DMS153 (cell line): ENCODE measurements at regions not wholly inside any gene's neighbourhood (a gene's known extent, or its start where the extent isn't known, plus 50 kb on each side); places are given as distances from the start of the nearest gene placed in this dataset.
"Not testable (repeated sequence)": the region's sequence is repeated elsewhere in the genome, so short reads cannot be mapped to it uniquely, and the experiment has no call there.

Experiments
- DNase-seq: peaks from one replicate; lab custom pipeline; 2025; lab: John Stamatoyannopoulos, UW

GRCh38 chr3:112765531-112765930, 81.1 kb downstream of the CD200R1L start:
- no peak for DNase-seq

GRCh38 chr3:112763258-112763657, 83.4 kb downstream of the CD200R1L start:
- no peak for DNase-seq

- no peak for DNase-seq
Observed at GRCh38 chr3:112761062-112761638, 85.5 kb downstream of the CD200R1L start.

DNA sequence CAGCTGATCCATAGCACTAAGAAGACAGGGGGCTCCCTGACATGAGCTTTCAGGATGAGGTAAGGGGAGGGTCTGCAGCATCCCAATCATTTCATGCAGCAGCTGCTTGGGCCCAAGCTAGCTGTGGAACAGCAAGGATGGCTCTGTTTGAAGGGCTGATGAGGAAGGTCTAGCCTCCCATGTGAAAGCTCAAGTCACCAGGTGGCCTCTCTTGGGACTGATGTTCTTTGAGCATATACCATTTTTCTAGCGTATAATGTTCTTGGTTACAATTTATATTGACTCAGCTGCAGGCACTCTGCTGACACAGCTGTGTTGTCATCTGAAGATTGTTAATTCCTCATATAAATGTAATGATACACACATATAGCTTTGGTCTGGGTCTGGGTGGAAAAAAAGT, 87.0 kb downstream of the CD200R1L start:
- peak; percentile 74 for DNase-seq

GRCh38 chr3:112759210-112759609, 87.5 kb downstream of the CD200R1L start:
- DNase-seq, result no peak

DNA sequence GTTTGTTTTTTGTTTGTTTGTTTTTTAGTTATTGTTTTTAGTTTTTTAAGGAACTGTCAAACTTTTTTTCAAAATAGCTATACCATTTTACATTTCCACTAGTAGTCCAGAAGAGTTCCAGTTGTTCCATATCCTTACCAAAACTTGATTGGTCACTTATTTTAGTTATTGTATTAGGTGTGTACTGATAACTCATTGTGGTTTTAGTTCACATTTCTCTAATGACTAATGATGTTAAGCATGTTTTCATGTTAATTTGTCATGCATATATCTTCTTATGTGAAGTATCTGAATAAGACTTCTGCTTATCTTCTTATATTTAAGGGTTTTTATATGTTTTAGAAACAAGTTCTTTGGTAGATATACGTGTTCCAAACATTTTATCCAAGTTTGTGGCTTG, 89.5 kb downstream of the CD200R1L start:
- DNase-seq, result no peak

DNA sequence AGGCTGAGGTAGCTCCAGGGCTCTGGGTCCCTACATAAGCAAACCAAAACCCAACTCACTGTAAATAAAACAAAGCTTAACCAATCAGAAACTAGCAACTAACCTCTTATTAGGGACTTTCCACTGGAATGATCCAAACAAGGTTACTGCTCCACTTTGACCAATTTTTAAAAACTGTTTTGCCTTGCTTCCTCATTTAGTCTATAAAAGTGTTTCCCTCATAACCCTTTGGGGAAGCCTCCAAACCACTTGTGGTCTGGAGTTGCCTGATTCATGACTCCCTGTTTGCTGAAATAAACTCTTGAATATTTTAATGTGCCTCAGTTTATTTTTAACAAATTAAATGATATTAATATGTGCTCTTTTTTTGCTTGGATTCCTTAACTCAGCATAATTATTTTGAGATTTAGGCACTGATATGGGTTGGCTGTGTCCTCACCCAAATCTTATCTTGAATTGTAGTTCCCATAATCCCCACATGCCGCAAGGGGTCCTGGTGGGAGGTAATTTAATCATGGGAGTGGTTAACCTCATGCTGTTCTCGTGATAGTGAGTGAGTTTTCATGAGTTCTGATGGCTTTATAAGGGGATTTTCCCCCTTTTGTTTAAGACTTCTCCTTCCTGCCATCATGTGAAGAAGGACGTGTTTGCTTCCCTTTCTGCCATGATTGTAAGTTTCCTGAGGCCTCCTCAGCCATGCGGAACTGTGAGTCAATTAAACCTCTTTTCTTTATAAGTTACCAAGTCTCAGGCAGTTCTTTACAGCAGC, 90.6 kb downstream of the CD200R1L start:
- no peak for DNase-seq

GRCh38 chr3:112755046-112755445, 91.6 kb downstream of the CD200R1L start:
- not testable (repeated sequence) for DNase-seq

DNA sequence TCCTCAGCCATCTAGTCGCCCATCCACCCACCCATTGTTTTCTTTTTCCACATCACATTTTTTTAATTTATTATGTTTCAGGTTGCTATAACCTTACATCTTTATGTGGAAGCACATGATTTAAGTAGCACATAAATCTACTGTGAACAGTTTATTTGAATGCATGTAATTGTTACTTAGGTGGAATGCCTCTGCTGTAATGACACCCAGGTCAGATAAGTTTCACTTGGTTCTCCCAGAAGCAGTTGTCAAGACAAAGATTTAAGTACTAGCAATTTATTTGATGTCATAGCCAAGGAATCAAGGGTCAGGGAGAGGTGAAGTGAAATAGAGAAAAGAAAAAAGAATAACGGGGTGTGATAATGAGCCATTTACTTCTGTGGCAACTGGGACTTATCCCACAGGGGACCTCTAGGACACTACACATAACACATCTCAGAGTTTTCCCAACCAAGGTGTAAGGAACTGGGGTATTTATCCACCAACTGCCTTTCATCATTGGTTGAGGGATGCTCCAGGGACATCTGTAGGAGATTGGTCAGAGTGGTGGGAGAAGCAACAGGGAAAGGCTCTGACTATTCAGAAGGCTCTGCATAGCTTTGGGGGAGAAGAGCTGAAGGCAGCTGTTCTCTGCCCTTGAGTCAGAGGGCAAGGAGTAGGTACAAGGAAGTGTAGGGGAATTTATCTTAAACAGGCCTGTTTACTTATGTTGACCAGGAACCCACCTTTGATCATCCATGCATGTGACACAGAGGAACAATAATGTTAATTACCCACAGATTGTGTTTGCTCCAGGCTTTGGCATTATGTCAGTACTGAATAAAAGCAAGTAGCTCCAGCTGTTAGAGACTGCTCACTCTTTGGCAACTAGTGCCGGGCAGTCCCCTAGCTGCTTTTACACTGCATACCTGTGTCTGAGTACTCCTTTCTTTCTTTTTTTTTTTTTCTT, 94.8 kb downstream of the CD200R1L start:
- DNase-seq, result peak; percentile 21

- no peak for DNase-seq
Observed at GRCh38 chr3:112751061-112751460, 95.6 kb downstream of the CD200R1L start.

- no peak for DNase-seq
Observed at GRCh38 chr3:112747624-112748023, 99.0 kb downstream of the CD200R1L start.

- DNase-seq, result no peak
Observed at GRCh38 chr3:112746675-112747280, 99.9 kb downstream of the CD200R1L start.

DNA sequence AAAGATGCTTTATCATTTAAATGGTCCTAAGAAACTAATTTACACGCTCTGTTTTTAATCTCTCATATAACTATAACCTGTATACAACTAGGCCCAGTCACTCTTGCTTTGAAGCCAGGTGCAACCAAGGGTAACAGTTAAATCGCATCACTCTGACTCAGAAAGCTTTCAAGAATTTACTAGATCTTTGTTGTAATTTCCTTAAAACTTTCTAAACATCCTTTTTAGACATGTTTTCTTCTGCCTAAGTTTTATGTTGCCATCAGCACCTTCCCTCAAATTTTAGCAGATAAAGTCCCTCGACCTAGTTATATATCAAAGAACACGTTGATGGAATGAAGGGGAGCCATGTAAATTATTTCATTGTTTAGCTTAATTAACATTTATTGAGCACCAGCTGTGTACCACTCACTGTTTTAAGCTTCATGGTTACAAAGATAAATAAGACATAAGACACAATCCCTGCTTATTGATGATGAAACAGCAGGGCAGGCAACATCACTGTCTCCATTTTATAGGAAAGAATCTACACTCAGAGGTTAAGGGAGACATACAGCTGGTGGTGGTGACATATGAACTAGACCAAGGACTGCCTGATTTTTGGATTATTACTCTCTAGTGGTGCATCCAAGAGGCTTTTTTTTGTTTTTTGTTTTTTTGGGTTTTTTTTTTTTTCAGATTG, 101.0 kb downstream of the CD200R1L start:
- DNase-seq, result no peak

- DNase-seq, result no peak
Observed at GRCh38 chr3:112744825-112745566, 101.7 kb downstream of the CD200R1L start.

DNA sequence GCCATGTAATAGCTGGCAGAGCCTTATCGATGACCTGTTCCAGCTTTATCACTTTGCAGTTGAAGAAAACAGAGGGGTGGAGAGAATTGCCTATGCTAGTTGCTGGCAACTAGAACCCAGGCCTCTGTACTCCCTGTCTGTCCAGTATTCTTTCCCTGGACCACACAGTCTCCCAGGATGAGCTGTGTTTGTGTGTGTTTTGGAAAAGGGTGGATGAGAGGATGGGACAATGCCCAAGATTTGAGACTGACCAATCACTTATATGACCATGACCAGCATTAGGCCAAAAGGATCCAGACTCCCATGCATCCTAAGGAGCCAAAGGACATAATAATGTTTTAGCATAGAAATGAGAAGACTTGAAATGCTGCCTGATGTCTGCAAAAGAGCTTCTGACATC, 102.6 kb downstream of the CD200R1L start:
- no peak for DNase-seq

- no peak for DNase-seq
Observed at GRCh38 chr3:112742934-112743333, 102.0 kb upstream of the CCDC80 start.

DNA sequence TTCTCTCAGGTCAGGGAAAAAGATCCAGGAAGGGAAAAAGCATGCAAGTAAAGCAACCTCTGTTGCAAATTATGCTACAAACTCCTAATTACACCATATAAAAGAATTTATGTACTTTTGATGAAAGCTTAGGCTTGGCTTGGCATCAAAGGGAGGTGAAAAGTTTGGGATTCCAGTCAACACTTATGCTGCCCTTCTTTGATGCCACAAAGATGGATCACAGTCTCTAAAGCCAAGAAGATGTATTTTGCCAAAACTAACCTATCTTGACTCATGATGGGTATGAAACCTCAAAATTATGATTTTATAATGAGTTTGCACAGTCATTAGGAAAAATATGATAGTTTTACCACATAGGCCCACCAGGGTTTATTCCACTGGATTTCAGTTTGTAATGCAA, 101.0 kb upstream of the CCDC80 start:
- no peak for DNase-seq

DNA sequence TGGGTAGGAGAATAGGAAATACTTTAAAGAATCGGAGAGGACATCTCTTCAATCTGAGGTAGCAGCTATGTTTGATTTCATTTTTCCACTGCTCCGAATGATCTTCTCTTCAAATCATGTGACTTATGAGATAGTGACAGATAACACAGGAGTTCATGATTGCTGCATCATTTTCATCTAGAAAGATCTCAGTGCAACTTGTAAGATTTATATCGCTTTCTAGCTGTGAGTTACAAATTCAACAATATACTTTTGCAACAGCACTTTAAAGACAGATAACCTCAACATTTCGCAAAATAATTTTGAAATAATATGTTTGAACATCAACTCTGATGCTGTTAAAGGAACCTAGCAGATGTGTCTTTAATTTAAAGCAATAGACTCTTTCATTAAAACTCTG, 99.9 kb upstream of the CCDC80 start:
- DNase-seq, result no peak

GRCh38 chr3:112739252-112739965, 98.5 kb upstream of the CCDC80 start:
- no peak for DNase-seq

GRCh38 chr3:112738366-112738765, 97.4 kb upstream of the CCDC80 start:
- DNase-seq, result no peak
